K562 (cell line): ENCODE measurements at regions not wholly inside any gene's neighbourhood (a gene's known extent, or its start where the extent isn't known, plus 50 kb on each side); places are given as distances from the start of the nearest gene placed in this dataset.

Experiments
- ATAC-seq: fragments of 200-7000 bp; cut with Tn5 transposase; 3 replicates; pipeline ENCODE4 v1.9.1; 2020; ENCODE audit warnings: moderate library complexity
- BruUV-seq: library from RNA; stranded (reverse); fragments of 400-500 nt; replicated peaks from 2 replicates; lab custom pipeline; 2021; lab: Mats Ljungman, UMichigan
- CTCF ChIA-PET: fragments of 300-600 bp; formaldehyde crosslinking; extraction: SDS; loops from one replicate; lab custom pipeline; 2021; ENCODE audit warnings: low intra/inter-chr PET ratio; lab: Yijun Ruan, JAX
- POLR2A ChIA-PET: fragments of 300-600, 350-650 bp; sonication (Branson Sonifier 250); formaldehyde crosslinking; extraction: SDS; loops from one replicate; lab custom pipeline; 2021; ENCODE audit warnings: antibody characterized with exemption, inconsistent platforms; lab: Yijun Ruan, JAX
- DNase-seq, 4 experiments: peaks; one replicate each; pipeline versions ENCODE4 v3.0.0 to v3.0.0-alpha.2; 2011 to 2018; ENCODE audit warnings: low spot score in 3 of 4, mixed read lengths in 3 of 4; ENCODE audit errors: extremely low read depth in 1 of 4
- FAIRE-seq: peaks from 2 replicates; lab custom pipeline; 2011; peaks lifted over from hg19 to GRCh38; lab: Jason Lieb, UNC
- H2AFZ ChIP-seq: 2 replicates; pipeline ENCODE4 v1.6.0; 2011; ENCODE audit warnings: low read depth, low read length, control low read depth, inconsistent platforms
- H3K27ac ChIP-seq: fragments of 200-600 bp; 3 replicates; pipeline ENCODE4 v1.8.0; 2011; ENCODE audit warnings: low read depth, mild to moderate bottlenecking, control low read depth, inconsistent platforms, low read length, moderate library complexity, mixed read lengths; ENCODE audit errors: extremely low read depth
- H3K27me3 ChIP-seq, 2 experiments: fragments of 300-600 bp in 1 of 2; 2 replicates in 1 of 2; 3 replicates in 1 of 2; pipeline versions ENCODE4 v1.6.0 to v1.8.0; 2011; ENCODE audit warnings: inconsistent platforms in 2 of 2, low read length in 2 of 2, mild to moderate bottlenecking in 1 of 2, mixed read lengths in 1 of 2, moderate library complexity in 1 of 2; ENCODE audit not compliant: control insufficient read depth in 2 of 2, insufficient read depth in 2 of 2
- H3K36me3 ChIP-seq: fragments of 300-600 bp; 3 replicates; pipeline ENCODE4 v1.8.0; 2011; ENCODE audit warnings: mild to moderate bottlenecking, low read length, inconsistent platforms; ENCODE audit not compliant: control insufficient read depth, insufficient read depth
- H3K4me1 ChIP-seq, 2 experiments: fragments of 200-600 bp in 1 of 2; replicated peaks in 1 of 2; 2 replicates in 1 of 2; 3 replicates in 1 of 2; pipeline versions ENCODE4 v1.5.1 to v1.8.0; 2011; ENCODE audit warnings: inconsistent platforms in 2 of 2, low read length in 2 of 2, mild to moderate bottlenecking in 1 of 2, mixed read lengths in 1 of 2, moderate library complexity in 1 of 2; ENCODE audit not compliant: control insufficient read depth in 2 of 2, insufficient read depth in 2 of 2
- H3K4me2 ChIP-seq: 2 replicates; pipeline ENCODE4 v1.6.1; 2011; ENCODE audit warnings: low read length, control low read depth, inconsistent platforms, mixed read lengths; ENCODE audit not compliant: insufficient read depth
- H3K4me3 ChIP-seq: fragments of 200-600 bp; sonication (generic), shearing (Covaris generic); 2 replicates; pipeline ENCODE4 v1.5.1; 2016; ENCODE audit warnings: control low read depth, inconsistent platforms
- H3K79me2 ChIP-seq: fragments of 200-600 bp; 3 replicates; pipeline ENCODE4 v1.8.0; 2011; ENCODE audit warnings: low read length, inconsistent platforms; ENCODE audit not compliant: control insufficient read depth, insufficient read depth
- H3K9ac ChIP-seq, 2 experiments: 2 replicates each; pipeline versions ENCODE4 v1.6.0 to v1.6.1; 2011; ENCODE audit warnings: low read depth in 2 of 2, low read length in 2 of 2, control low read depth in 1 of 2, inconsistent platforms in 1 of 2, mild to moderate bottlenecking in 1 of 2, mixed read lengths in 1 of 2; ENCODE audit not compliant: insufficient read depth in 1 of 2
- H3K9me1 ChIP-seq: one replicate; pipeline ENCODE4 v1.6.0; 2011; ENCODE audit warnings: inconsistent platforms, mild to moderate bottlenecking, low read length, moderate library complexity; ENCODE audit not compliant: control insufficient read depth, insufficient read depth
- H3K9me3 ChIP-seq: replicated peaks from 2 replicates; pipeline ENCODE4 v1.5.1; 2011; ENCODE audit warnings: low read depth, low read length, inconsistent platforms; ENCODE audit not compliant: control insufficient read depth, insufficient read depth
- H4K20me1 ChIP-seq: replicated peaks from 2 replicates; pipeline ENCODE4 v1.6.1; 2011; ENCODE audit warnings: low read length, inconsistent platforms, mixed read lengths; ENCODE audit not compliant: control insufficient read depth, insufficient read depth
- ADNP ChIP-seq: fragments of 200-800 bp; sonication (Bioruptor generic); IDR thresholded peaks from 2 replicates; pipeline ENCODE4 v1.6.1; 2016; ENCODE audit warnings: missing genetic modification characterization, missing compliant biosample characterization
- CEBPB ChIP-seq: fragments of 450-650 bp; IDR thresholded peaks from 2 replicates; pipeline ENCODE4 v1.6.1; 2016; ENCODE audit warnings: missing genetic modification characterization, missing compliant biosample characterization
- CREB5 ChIP-seq: fragments of 250-450 bp; sonication (Bioruptor Pico); IDR thresholded peaks from 2 replicates; pipeline ENCODE4 v1.5.0; 2020; ENCODE audit warnings: mild to moderate bottlenecking
- CSDE1 ChIP-seq, 2 experiments: fragments of 450-650 bp; IDR thresholded peaks; 2 replicates each; pipeline ENCODE4 v1.6.1; 2016; ENCODE audit warnings: mild to moderate bottlenecking in 1 of 2
- DPF2 ChIP-seq: fragments of 450-650 bp; IDR thresholded peaks from 2 replicates; pipeline ENCODE4 v1.6.1; 2016
- ERF ChIP-seq: fragments of 450-650 bp; formaldehyde crosslinking; IDR thresholded peaks from 2 replicates; pipeline ENCODE4 v1.4.0; 2020; ENCODE audit warnings: mild to moderate bottlenecking, mixed read lengths
- HDAC3 ChIP-seq: fragments of 450-650 bp; IDR thresholded peaks from 2 replicates; pipeline ENCODE4 v1.6.1; 2018; ENCODE audit warnings: borderline replicate concordance, mild to moderate bottlenecking, moderate library complexity; ENCODE audit not compliant: partially characterized antibody
- HMBOX1 ChIP-seq: sonication (generic); IDR thresholded peaks from 2 replicates; pipeline ENCODE4 v1.6.1; 2016
- KDM1A ChIP-seq, 2 experiments: fragments of 450-650 bp; IDR thresholded peaks; 2 replicates each; pipeline ENCODE4 v1.6.1; 2016; ENCODE audit warnings: mild to moderate bottlenecking in 2 of 2
- NFXL1 ChIP-seq: fragments of 450-650 bp; formaldehyde crosslinking; IDR thresholded peaks from 2 replicates; pipeline ENCODE4 v1.4.0; 2021; ENCODE audit warnings: mild to moderate bottlenecking
- NR2C2 ChIP-seq, 2 experiments: fragments of 200-800 bp in 1 of 2; sonication (Bioruptor generic) in 1 of 2; sonication (generic) in 1 of 2; formaldehyde crosslinking in 1 of 2; IDR thresholded peaks; 2 replicates each; pipeline versions ENCODE4 v1.6.1 to v1.8.0; 2016 to 2022; ENCODE audit warnings: mild to moderate bottlenecking in 1 of 2, missing compliant biosample characterization in 1 of 2, missing genetic modification characterization in 1 of 2, missing genetic modification reagents in 1 of 2
- NRF1 ChIP-seq, 2 experiments: fragments of 450-650 bp; IDR thresholded peaks in 1 of 2; conservative IDR thresholded peaks in 1 of 2; 2 replicates each; pipeline ENCODE4 v1.6.1; 2014; ENCODE audit warnings: mild to moderate bottlenecking in 2 of 2
- PHF21A ChIP-seq: fragments of 450-650 bp; IDR thresholded peaks from 2 replicates; pipeline ENCODE4 v1.6.1; 2017; ENCODE audit warnings: low read depth, borderline replicate concordance
- PPARD ChIP-seq: fragments of 250-450 bp; sonication (Bioruptor Pico); IDR thresholded peaks from 2 replicates; pipeline ENCODE4 v1.8.0; 2022; ENCODE audit warnings: inconsistent platforms, mild to moderate bottlenecking, moderate library complexity
- TRIM24 ChIP-seq, 2 experiments: fragments of 450-650 bp; IDR thresholded peaks; 2 replicates each; pipeline ENCODE4 v1.6.1; 2016
- U2AF2 ChIP-seq: fragments of 200-400 bp; formaldehyde crosslinking; optimal IDR thresholded peaks from 2 replicates; pipeline ENCODE3; 2017; ENCODE audit warnings: low read depth, mild to moderate bottlenecking, low read length
- ZFX ChIP-seq: sonication (generic); formaldehyde crosslinking; IDR thresholded peaks from 2 replicates; pipeline ENCODE4 v1.8.0; 2022; ENCODE audit warnings: mild to moderate bottlenecking, missing genetic modification reagents, moderate library complexity
- ZNF165 ChIP-seq: fragments of 250-450 bp; sonication (Bioruptor Pico); IDR thresholded peaks from 2 replicates; pipeline ENCODE4 v1.4.0; 2020; ENCODE audit warnings: borderline replicate concordance
- ZNF347 ChIP-seq: fragments of 450-650 bp; formaldehyde crosslinking; IDR thresholded peaks from 2 replicates; pipeline ENCODE4 v1.4.0; 2020; ENCODE audit warnings: low read depth, mild to moderate bottlenecking, moderate library complexity
- ZNF395 ChIP-seq: fragments of 200-800 bp; sonication (Bioruptor generic); IDR thresholded peaks from 2 replicates; pipeline ENCODE4 v1.6.1; 2017; ENCODE audit warnings: missing genetic modification characterization, missing compliant biosample characterization
- WGBS: fragments of 100-300 bp; shearing (Covaris generic); methylation state at CpG from one replicate; pipeline ENCODE4 v1.1.6; 2016; ENCODE audit warnings: low coverage, mixed read lengths; ENCODE audit not compliant: insufficient coverage; ENCODE audit errors: missing lambda C conversion rate; 5-methylcytosine and 5-hydroxymethylcytosine counted together
- in situ Hi-C: fragments of 300-500 bp; cut with MboI; formaldehyde crosslinking; loops from 4 replicates; pipeline ENCODE4 v1.15.0; 2018; ENCODE audit warnings: inconsistent platforms, mixed read lengths
- intact Hi-C: fragments of 100-400 bp; cut with micrococcal nuclease; formaldehyde crosslinking; loops from 2 replicates; pipeline ENCODE4 v1.14.2; 2022

- no peak for TF ChIP-seq ZNF395
- no peak for TF ChIP-seq CSDE1 (IDR thresholded peaks at IDR 0.05)
- TF ChIP-seq HDAC3, result no peak
- no peak for TF ChIP-seq DPF2
- TF ChIP-seq PHF21A, result no peak
- no peak for TF ChIP-seq CEBPB (tag)
- no peak for TF ChIP-seq NFXL1 (CRISPR knock-in tag)
- no peak for TF ChIP-seq PPARD (CRISPR knock-in tag)
- no peak for TF ChIP-seq TRIM24 (IDR thresholded peaks at IDR 0.05)
- no peak for TF ChIP-seq KDM1A (IDR thresholded peaks at IDR 0.05)
These were observed 728.2 kb downstream of the GALC start (continued) for GRCh38 chr14:87264796-87265195.

GRCh38 chr14:87264272-87264785 lies 728.7 kb downstream of the GALC start:
- TF ChIP-seq ADNP (tag) (no peak), HMBOX1 (no peak), NR2C2 (CRISPR knock-in tag; IDR thresholded peaks at IDR 0.05) (no peak), NR2C2 (tag; IDR thresholded peaks at IDR 0.05) (no peak), ZNF347 (CRISPR knock-in tag) (no peak), CREB5 (no peak), ZFX (CRISPR knock-in tag) (no peak), U2AF2 (no peak), ERF (no peak), ZNF165 (no peak), NRF1 (conservative IDR thresholded peaks at IDR 0.05 in 1 of 2, IDR thresholded peaks at IDR 0.05 in 1 of 2) (no peak)
- H4K20me1 ChIP-seq, result no peaks in the 10 kb centered on the region
- no TSS peak for BruUV-seq
- no peak for DNase-seq
- H3K4me1 ChIP-seq, result no peaks in the 10 kb centered on the region
- no peaks in the 10 kb centered on the region for H3K36me3 ChIP-seq
- H3K9me1 ChIP-seq, result no peaks in the 10 kb centered on the region
- no peak for ATAC-seq
- no peak for FAIRE-seq
- POLR2A ChIA-PET, result no interaction called here
- H3K4me3 ChIP-seq, result no peak overlapping the region
- H3K4me2 ChIP-seq, result no peak overlapping the region
- intact Hi-C loops (no loop called here), in situ Hi-C loops (no loop called here)
- H3K27me3 ChIP-seq, result no peaks in the 10 kb centered on the region
- no peak overlapping the region for H3K9ac ChIP-seq
- no peak overlapping the region for H3K27ac ChIP-seq
- CTCF ChIA-PET, result no interaction called here
- H2AFZ ChIP-seq, result no peak overlapping the region
- WGBS, result 0% methylated on average over 2 of the region's 2 CpGs
- H3K9me3 ChIP-seq, result 0 out of 2 replicates have a peak, but pooled peaks cover 2% of the 10 kb centered on the region
- no peaks in the 10 kb centered on the region for H3K79me2 ChIP-seq
